ENCODE measurements at regions not wholly inside any gene's neighbourhood (a gene's known extent, or its start where the extent isn't known, plus 50 kb on each side); places are given as distances from the start of the nearest gene placed in this dataset.

DNA sequence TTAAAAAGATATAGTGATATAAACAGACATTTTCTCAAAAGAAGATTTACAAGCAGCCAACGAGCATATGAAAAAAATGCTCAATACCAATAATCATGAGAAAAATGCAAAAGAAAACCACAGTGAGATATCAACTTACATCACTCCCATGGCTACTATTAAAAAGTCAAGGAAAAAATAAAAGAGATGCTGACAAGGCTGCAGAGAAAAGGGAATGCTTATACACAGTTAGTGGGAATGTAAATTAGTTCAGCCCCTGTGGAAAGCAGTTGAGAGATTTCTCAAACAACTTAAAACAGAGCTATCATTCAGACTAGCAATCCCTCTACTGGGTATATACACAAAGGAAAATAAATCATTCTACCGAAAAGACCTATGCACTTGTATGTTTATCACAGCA is 97.1 kb upstream of the CARD18 start:
- no peak for FAIRE-seq
- BruUV-seq (replicated peaks), result no TSS peak
- CTCF ChIA-PET (ENCODE audit: low intra/inter-chr PET ratio), result no interaction called here

DNA sequence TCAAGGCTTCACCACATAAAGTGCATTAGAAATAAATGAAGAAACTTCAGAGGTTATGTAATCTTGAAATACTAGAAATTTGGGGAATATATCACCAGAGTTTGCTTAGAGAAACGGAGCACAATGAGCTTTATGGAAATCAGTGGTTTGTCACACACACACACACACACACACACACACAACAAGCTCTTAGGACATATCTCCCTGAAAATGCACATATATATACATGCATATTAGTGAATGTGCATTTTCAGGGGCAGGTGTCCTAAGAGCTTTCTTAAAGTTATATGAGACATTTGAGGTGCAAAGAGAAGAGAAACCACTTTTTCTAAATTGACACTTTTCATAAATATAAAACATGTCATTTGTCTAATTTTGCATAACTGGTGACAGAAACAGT is 93.7 kb upstream of the CARD18 start:
- H3K9me1 ChIP-seq (ENCODE audit: control insufficient read depth, insufficient read depth, low read length), result no peaks in the 10 kb centered on the region
- WGBS (ENCODE audit: insufficient coverage, low coverage, missing lambda C conversion rate), result 0% methylated on average over 1 of the region's 1 CpG
- BruUV-seq (replicated peaks), result no TSS peak
- no peak overlapping the region for H2AFZ ChIP-seq (ENCODE audit: low read depth, low read length)
- no peak overlapping the region for H3K4me2 ChIP-seq (ENCODE audit: insufficient read depth, low read length)
- no peaks in the 10 kb centered on the region for H3K9me3 ChIP-seq (replicated peaks; ENCODE audit: control insufficient read depth, insufficient read depth, low read depth, low read length)
- FAIRE-seq (no peak), ATAC-seq (no peak), DNase-seq (ENCODE audit: extremely low read depth in 1 of 4, low spot score in 3 of 4) (no peak)
- no peaks in the 10 kb centered on the region for H4K20me1 ChIP-seq (replicated peaks; ENCODE audit: control insufficient read depth, insufficient read depth, low read length)
- in situ Hi-C loops (cut with MboI) (no loop called here), intact Hi-C loops (cut with micrococcal nuclease) (no loop called here)
- no peaks in the 10 kb centered on the region for H3K36me3 ChIP-seq (ENCODE audit: control insufficient read depth, insufficient read depth, low read length)
- no peaks in the 10 kb centered on the region for H3K27me3 ChIP-seq (ENCODE audit: control insufficient read depth in 2 of 2, insufficient read depth in 2 of 2, low read length in 2 of 2)
- H3K4me3 ChIP-seq, result no peak overlapping the region
- no peak overlapping the region for H3K9ac ChIP-seq (ENCODE audit: insufficient read depth in 1 of 2, low read depth in 2 of 2, low read length in 2 of 2)
- H3K4me1 ChIP-seq (replicated peaks in 1 of 2; ENCODE audit: control insufficient read depth in 2 of 2, insufficient read depth in 2 of 2, low read length in 2 of 2), result no peaks in the 10 kb centered on the region
- ChIA-PET POLR2A (no interaction called here), CTCF (ENCODE audit: low intra/inter-chr PET ratio) (interaction anchor here (0.7 kb wide), 1 partner anchor 18 kb away, joined by 3 read pairs; no protein-coding TSS in a partner anchor)
- no peak overlapping the region for H3K27ac ChIP-seq (ENCODE audit: extremely low read depth, low read depth, low read length)
- no peaks in the 10 kb centered on the region for H3K79me2 ChIP-seq (ENCODE audit: control insufficient read depth, insufficient read depth, low read length)
- no peak for TF ChIP-seq RB1 (IDR thresholded peaks at IDR 0.05; ENCODE audit: low read depth)
- TF ChIP-seq, protein P1, sequence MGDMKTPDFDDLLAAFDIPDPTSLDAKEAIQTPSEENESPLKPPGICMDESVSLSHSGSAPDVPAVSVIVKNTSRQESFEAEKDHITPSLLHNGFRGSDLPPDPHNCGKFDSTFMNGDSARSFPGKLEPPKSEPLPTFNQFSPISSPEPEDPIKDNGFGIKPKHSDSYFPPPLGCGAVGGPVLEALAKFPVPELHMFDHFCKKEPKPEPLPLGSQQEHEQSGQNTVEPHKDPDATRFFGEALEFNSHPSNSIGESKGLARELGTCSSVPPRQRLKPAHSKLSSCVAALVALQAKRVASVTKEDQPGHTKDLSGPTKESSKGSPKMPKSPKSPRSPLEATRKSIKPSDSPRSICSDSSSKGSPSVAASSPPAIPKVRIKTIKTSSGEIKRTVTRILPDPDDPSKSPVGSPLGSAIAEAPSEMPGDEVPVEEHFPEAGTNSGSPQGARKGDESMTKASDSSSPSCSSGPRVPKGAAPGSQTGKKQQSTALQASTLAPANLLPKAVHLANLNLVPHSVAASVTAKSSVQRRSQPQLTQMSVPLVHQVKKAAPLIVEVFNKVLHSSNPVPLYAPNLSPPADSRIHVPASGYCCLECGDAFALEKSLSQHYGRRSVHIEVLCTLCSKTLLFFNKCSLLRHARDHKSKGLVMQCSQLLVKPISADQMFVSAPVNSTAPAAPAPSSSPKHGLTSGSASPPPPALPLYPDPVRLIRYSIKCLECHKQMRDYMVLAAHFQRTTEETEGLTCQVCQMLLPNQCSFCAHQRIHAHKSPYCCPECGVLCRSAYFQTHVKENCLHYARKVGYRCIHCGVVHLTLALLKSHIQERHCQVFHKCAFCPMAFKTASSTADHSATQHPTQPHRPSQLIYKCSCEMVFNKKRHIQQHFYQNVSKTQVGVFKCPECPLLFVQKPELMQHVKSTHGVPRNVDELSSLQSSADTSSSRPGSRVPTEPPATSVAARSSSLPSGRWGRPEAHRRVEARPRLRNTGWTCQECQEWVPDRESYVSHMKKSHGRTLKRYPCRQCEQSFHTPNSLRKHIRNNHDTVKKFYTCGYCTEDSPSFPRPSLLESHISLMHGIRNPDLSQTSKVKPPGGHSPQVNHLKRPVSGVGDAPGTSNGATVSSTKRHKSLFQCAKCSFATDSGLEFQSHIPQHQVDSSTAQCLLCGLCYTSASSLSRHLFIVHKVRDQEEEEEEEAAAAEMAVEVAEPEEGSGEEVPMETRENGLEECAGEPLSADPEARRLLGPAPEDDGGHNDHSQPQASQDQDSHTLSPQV (IDR thresholded peaks at IDR 0.05), result no peak
- no peak for TF ChIP-seq TOE1 (IDR thresholded peaks at IDR 0.05; ENCODE audit: borderline replicate concordance)
- TF ChIP-seq TOE1 (CRISPR knock-in tag; IDR thresholded peaks at IDR 0.05; ENCODE audit: borderline replicate concordance, low read depth), result no peak
- TF ChIP-seq MCM5 (IDR thresholded peaks at IDR 0.05; ENCODE audit: low read depth), result no peak
- TF ChIP-seq ZNF354B (CRISPR knock-in tag; IDR thresholded peaks at IDR 0.05), result no peak
- no peak for TF ChIP-seq ARID2 (IDR thresholded peaks at IDR 0.05)
- TF ChIP-seq, protein P2, sequence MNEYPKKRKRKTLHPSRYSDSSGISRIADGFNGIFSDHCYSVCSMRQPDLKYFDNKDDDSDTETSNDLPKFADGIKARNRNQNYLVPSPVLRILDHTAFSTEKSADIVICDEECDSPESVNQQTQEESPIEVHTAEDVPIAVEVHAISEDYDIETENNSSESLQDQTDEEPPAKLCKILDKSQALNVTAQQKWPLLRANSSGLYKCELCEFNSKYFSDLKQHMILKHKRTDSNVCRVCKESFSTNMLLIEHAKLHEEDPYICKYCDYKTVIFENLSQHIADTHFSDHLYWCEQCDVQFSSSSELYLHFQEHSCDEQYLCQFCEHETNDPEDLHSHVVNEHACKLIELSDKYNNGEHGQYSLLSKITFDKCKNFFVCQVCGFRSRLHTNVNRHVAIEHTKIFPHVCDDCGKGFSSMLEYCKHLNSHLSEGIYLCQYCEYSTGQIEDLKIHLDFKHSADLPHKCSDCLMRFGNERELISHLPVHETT (CRISPR knock-in tag; conservative IDR thresholded peaks at IDR 0.05 in 1 of 2, IDR thresholded peaks at IDR 0.05 in 1 of 2), result no peak
- TF ChIP-seq ZSCAN29 (IDR thresholded peaks at IDR 0.05), result no peak
- TF ChIP-seq ZNF830 (CRISPR knock-in tag; IDR thresholded peaks at IDR 0.05), result no peak

More for the DNA sequence above, 97.1 kb upstream of the CARD18 start:
- ATAC-seq, result no peak
- no peak for DNase-seq (ENCODE audit: extremely low read depth in 1 of 4, low spot score in 3 of 4)
- no peak for TF ChIP-seq CBFB (CRISPR knock-in tag; IDR thresholded peaks at IDR 0.05)
- TF ChIP-seq SAFB (IDR thresholded peaks at IDR 0.05; ENCODE audit: borderline replicate concordance, low read depth, low read length), result no peak
- no peak for TF ChIP-seq TCF7L2 (IDR thresholded peaks at IDR 0.05; ENCODE audit: low read depth, low read length)
- Histone ChIP-seq H3K9ac (ENCODE audit: insufficient read depth in 1 of 2, low read depth in 2 of 2, low read length in 2 of 2) (no peak overlapping the region), H3K9me3 (replicated peaks; ENCODE audit: control insufficient read depth, insufficient read depth, low read depth, low read length) (no peaks in the 10 kb centered on the region), H2AFZ (ENCODE audit: low read depth, low read length) (no peak overlapping the region), H3K4me1 (replicated peaks in 1 of 2; ENCODE audit: control insufficient read depth in 2 of 2, insufficient read depth in 2 of 2, low read length in 2 of 2) (no peaks in the 10 kb centered on the region), H3K27me3 (ENCODE audit: control insufficient read depth in 2 of 2, insufficient read depth in 2 of 2, low read length in 2 of 2) (no peaks in the 10 kb centered on the region), H3K27ac (ENCODE audit: extremely low read depth, low read depth, low read length) (no peak overlapping the region), H3K79me2 (ENCODE audit: control insufficient read depth, insufficient read depth, low read length) (no peaks in the 10 kb centered on the region), H4K20me1 (replicated peaks; ENCODE audit: control insufficient read depth, insufficient read depth, low read length) (no peaks in the 10 kb centered on the region), H3K36me3 (ENCODE audit: control insufficient read depth, insufficient read depth, low read length) (no peaks in the 10 kb centered on the region), H3K9me1 (ENCODE audit: control insufficient read depth, insufficient read depth, low read length) (no peaks in the 10 kb centered on the region), H3K4me2 (ENCODE audit: insufficient read depth, low read length) (no peak overlapping the region), H3K4me3 (no peak overlapping the region)
- WGBS (ENCODE audit: insufficient coverage, low coverage, missing lambda C conversion rate), result 0% methylated on average over 2 of the region's 2 CpGs
- POLR2A ChIA-PET, result interaction anchor here (0.5 kb wide), 1 partner anchor 209 kb away, joined by 3 read pairs; no protein-coding TSS in a partner anchor
- intact Hi-C loops (cut with micrococcal nuclease), result no loop called here
- in situ Hi-C loops (cut with MboI), result no loop called here
